DOHH2 (cell line): ENCODE measurements at regions not wholly inside any gene's neighbourhood (a gene's known extent, or its start where the extent isn't known, plus 50 kb on each side); places are given as distances from the start of the nearest gene placed in this dataset.

Experiments used
- H3F3A ChIP-seq: fragments of 200-600 bp; sonication (generic), shearing (Covaris generic); 2 replicates; pipeline ENCODE4 v1.6.0; 2016; ENCODE audit warnings: antibody characterized with exemption, mild to moderate bottlenecking; ENCODE audit not compliant: control insufficient read depth, insufficient read depth
- H3K27ac ChIP-seq: fragments of 200-600 bp; sonication (generic); 2 replicates; pipeline ENCODE4 v1.5.1; 2014; ENCODE audit warnings: low read depth, mild to moderate bottlenecking, low read length, moderate library complexity
- H3K27me3 ChIP-seq: fragments of 200-600 bp; sonication (generic); 2 replicates; pipeline ENCODE4 v1.6.1; 2014; ENCODE audit warnings: mild to moderate bottlenecking, low read length, mixed read lengths; ENCODE audit not compliant: control insufficient read depth
- H3K36me3 ChIP-seq: fragments of 200-600 bp; sonication (generic); 2 replicates; pipeline ENCODE4 v1.6.1; 2014; ENCODE audit warnings: mild to moderate bottlenecking, low read length, moderate library complexity, mixed read lengths; ENCODE audit not compliant: control insufficient read depth
- H3K4me1 ChIP-seq: fragments of 200-600 bp; sonication (generic); 2 replicates; pipeline ENCODE4 v1.6.1; 2014; ENCODE audit warnings: mild to moderate bottlenecking, low read length, mixed read lengths; ENCODE audit not compliant: control insufficient read depth
- H3K4me2 ChIP-seq: fragments of 200-600 bp; sonication (generic); 2 replicates; pipeline ENCODE4 v1.6.0; 2014; ENCODE audit warnings: mild to moderate bottlenecking, low read length, moderate library complexity
- H3K4me3 ChIP-seq: fragments of 200-600 bp; sonication (generic); 2 replicates; pipeline ENCODE4 v1.5.1; 2014; ENCODE audit warnings: mild to moderate bottlenecking, low read length, mixed read lengths
- H3K79me2 ChIP-seq: fragments of 200-600 bp; sonication (generic); 2 replicates; pipeline ENCODE4 v1.6.1; 2014; ENCODE audit warnings: mild to moderate bottlenecking, low read length, mixed read lengths; ENCODE audit not compliant: control insufficient read depth
- H3K9me2 ChIP-seq: fragments of 200-600 bp; sonication (generic); replicated peaks from 2 replicates; pipeline ENCODE4 v1.6.1; 2014; ENCODE audit warnings: mild to moderate bottlenecking, low read length, mixed read lengths; ENCODE audit not compliant: control insufficient read depth
- H3K9me3 ChIP-seq: fragments of 200-600 bp; sonication (generic); 2 replicates; pipeline ENCODE4 v1.6.1; 2014; ENCODE audit warnings: antibody characterized with exemption, low read length, mixed read lengths; ENCODE audit not compliant: control insufficient read depth, insufficient read depth
- H4K20me1 ChIP-seq: fragments of 200-600 bp; sonication (generic); 2 replicates; pipeline ENCODE4 v1.6.0; 2014; ENCODE audit warnings: low read depth, mild to moderate bottlenecking, antibody characterized with exemption, low read length, moderate library complexity; ENCODE audit not compliant: control insufficient read depth, insufficient read depth
- CTCF ChIP-seq: fragments of 200-600 bp; sonication (generic); IDR thresholded peaks from one replicate; pipeline ENCODE4 v1.5.1; 2014; ENCODE audit warnings: antibody characterized with exemption, mild to moderate bottlenecking, low read depth, low read length; ENCODE audit not compliant: poor library complexity, severe bottlenecking
- EZH2phosphoT487 ChIP-seq: fragments of 200-600 bp; sonication (generic); IDR thresholded peaks from 2 replicates; pipeline ENCODE4 v1.6.1; 2017; ENCODE audit warnings: borderline replicate concordance, mild to moderate bottlenecking, antibody characterized with exemption, low read length, moderate library complexity, mixed read lengths

GRCh38 chr1:87473203-87473661 lies 144.6 kb downstream of the LMO4 start:
- Histone ChIP-seq H3K36me3 (no peaks in the 10 kb centered on the region), H3K4me1 (no peaks in the 10 kb centered on the region), H4K20me1 (no peaks in the 10 kb centered on the region), H3K27me3 (no peaks in the 10 kb centered on the region), H3K27ac (no peak overlapping the region), H3K4me3 (no peak overlapping the region), H3K79me2 (no peaks in the 10 kb centered on the region), H3K9me2 (no peaks in the 10 kb centered on the region), H3F3A (no peaks in the 10 kb centered on the region), H3K9me3 (no peaks in the 10 kb centered on the region), H3K4me2 (no peak overlapping the region)
- TF ChIP-seq EZH2phosphoT487, result no peak
- TF ChIP-seq CTCF, result no peak

- Histone ChIP-seq H3F3A (no peaks in the 10 kb centered on the region), H3K36me3 (no peaks in the 10 kb centered on the region), H3K9me3 (no peaks in the 10 kb centered on the region), H4K20me1 (no peaks in the 10 kb centered on the region), H3K79me2 (no peaks in the 10 kb centered on the region), H3K27me3 (no peaks in the 10 kb centered on the region), H3K4me1 (no peaks in the 10 kb centered on the region), H3K9me2 (no peaks in the 10 kb centered on the region), H3K4me2 (no peak overlapping the region), H3K27ac (no peak overlapping the region), H3K4me3 (no peak overlapping the region)
- TF ChIP-seq EZH2phosphoT487 (no peak), CTCF (no peak)
Measured at GRCh38 chr1:87474098-87474497, 145.4 kb downstream of the LMO4 start.

GRCh38 chr1:87478231-87478630 lies 149.6 kb downstream of the LMO4 start:
- Histone ChIP-seq H3K4me3 (no peak overlapping the region), H3F3A (no peaks in the 10 kb centered on the region), H3K4me1 (no peaks in the 10 kb centered on the region), H3K9me2 (no peaks in the 10 kb centered on the region), H3K79me2 (no peaks in the 10 kb centered on the region), H4K20me1 (no peaks in the 10 kb centered on the region), H3K27me3 (no peaks in the 10 kb centered on the region), H3K9me3 (no peaks in the 10 kb centered on the region), H3K36me3 (no peaks in the 10 kb centered on the region), H3K4me2 (no peak overlapping the region), H3K27ac (no peak overlapping the region)
- TF ChIP-seq CTCF, result no peak
- no peak for TF ChIP-seq EZH2phosphoT487

- Histone ChIP-seq H3K4me3 (no peak overlapping the region), H3K9me3 (no peaks in the 10 kb centered on the region), H3K27me3 (no peaks in the 10 kb centered on the region), H3K36me3 (no peaks in the 10 kb centered on the region), H3K9me2 (no peaks in the 10 kb centered on the region), H3K4me1 (peaks cover 20% of the 10 kb centered on the region), H4K20me1 (no peaks in the 10 kb centered on the region), H3K4me2 (no peak overlapping the region), H3K27ac (no peak overlapping the region), H3K79me2 (no peaks in the 10 kb centered on the region), H3F3A (no peaks in the 10 kb centered on the region)
- TF ChIP-seq CTCF, result peak; percentile 38
- no peak for TF ChIP-seq EZH2phosphoT487
Measured at GRCh38 chr1:87495147-87495546, 166.5 kb downstream of the LMO4 start.
